Activated CD8-positive, alpha-beta T cell treated with anti-CD3 and anti-CD28 coated beads, Interleukin-2, amount 10 ng/mL, durations not matched to agents 7 days and 5 days (primary cell): ENCODE measurements at regions not wholly inside any gene's neighbourhood (a gene's known extent, or its start where the extent isn't known, plus 50 kb on each side); places are given as distances from the start of the nearest gene placed in this dataset.
"Not testable (repeated sequence)": the region's sequence is repeated elsewhere in the genome, so short reads cannot be mapped to it uniquely, and the experiment has no call there.

Experiments used
- ATAC-seq: fragments of 150-1000 bp; cut with Tn5 transposase; one replicate; pipeline ENCODE4 v1.10.0; 2021; ENCODE audit warnings: moderate library complexity
- CTCF ChIA-PET: fragments of 350-600 bp; sonication (Branson Sonifier 250); formaldehyde crosslinking; loops from one replicate; lab custom pipeline; 2021; ENCODE audit warnings: antibody characterized with exemption; lab: Charles Lee
- POLR2A ChIA-PET: fragments of 350-600 bp; sonication (Branson Sonifier 250); formaldehyde crosslinking; loops from one replicate; lab custom pipeline; 2021; ENCODE audit warnings: antibody characterized with exemption; lab: Charles Lee
- DNase-seq: peaks from one replicate; pipeline ENCODE4 v3.0.0-alpha.2; 2020
- H3K27ac Mint-ChIP-seq: one replicate; pipeline ENCODE4 v1.8.0; 2021; ENCODE audit warnings: mild to moderate bottlenecking, mixed read lengths
- H3K27me3 Mint-ChIP-seq: one replicate; pipeline ENCODE4 v1.8.0; 2021; ENCODE audit warnings: low read depth, mixed read lengths
- H3K36me3 Mint-ChIP-seq: one replicate; pipeline ENCODE4 v1.8.0; 2021; ENCODE audit warnings: low read depth, mixed read lengths
- H3K4me1 Mint-ChIP-seq: one replicate; pipeline ENCODE4 v1.8.0; 2021; ENCODE audit warnings: low read depth, mixed read lengths
- H3K4me3 Mint-ChIP-seq: one replicate; pipeline ENCODE4 v1.8.0; 2021; ENCODE audit warnings: mild to moderate bottlenecking, mixed read lengths
- H3K9me3 Mint-ChIP-seq: one replicate; pipeline ENCODE4 v1.8.0; 2022; ENCODE audit warnings: mixed read lengths; ENCODE audit not compliant: insufficient read depth

DNA sequence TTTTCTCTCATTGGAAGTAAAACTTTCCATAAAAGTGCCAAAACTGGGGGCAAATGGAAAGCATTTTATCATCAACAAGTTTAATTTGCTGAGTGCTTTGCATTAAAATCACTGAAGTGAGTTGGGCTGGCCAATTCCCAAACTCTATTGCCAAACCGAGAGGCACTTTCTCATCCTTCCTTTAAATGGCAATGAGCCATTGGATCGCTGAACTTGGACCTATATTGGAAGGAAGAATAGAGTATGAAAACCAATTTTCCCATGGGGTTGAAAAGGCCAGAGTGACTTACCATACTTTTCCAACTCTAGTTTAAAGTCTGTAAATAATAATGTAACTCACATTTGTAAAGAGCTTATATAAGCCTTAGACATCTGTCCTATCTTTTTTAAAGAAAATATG is 189.1 kb upstream of the C1orf87 start:
- Mint-ChIP-seq H3K4me3 (no peak overlapping the region), H3K36me3 (no peaks in the 10 kb centered on the region), H3K27me3 (no peaks in the 10 kb centered on the region), H3K4me1 (no peaks in the 10 kb centered on the region), H3K9me3 (no peaks in the 10 kb centered on the region), H3K27ac (no peak overlapping the region)
- ChIA-PET POLR2A (interaction anchor here (1.0 kb wide), 1 partner anchor 11 kb away, joined by 3 read pairs; no protein-coding TSS in a partner anchor), CTCF (no interaction called here)
- no peak for ATAC-seq
- DNase-seq = no peak

DNA sequence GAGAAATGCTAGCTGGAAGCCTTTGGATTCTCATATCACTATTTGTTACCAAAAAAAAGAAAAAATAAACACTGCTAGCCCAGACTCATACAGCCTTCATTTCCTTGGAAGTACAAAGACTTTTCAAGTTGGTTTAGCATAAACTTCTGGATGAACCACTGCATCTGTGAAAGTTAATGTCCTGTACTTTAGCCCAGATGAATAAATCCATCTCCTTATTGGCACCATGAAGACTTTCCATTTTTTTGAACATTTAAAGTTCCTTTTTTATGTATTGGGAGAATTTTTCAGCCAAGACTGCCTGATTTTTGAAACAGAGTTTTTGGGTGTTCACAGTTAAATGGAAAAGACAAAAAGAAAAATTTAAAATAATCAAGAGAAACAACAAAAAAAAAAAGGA is 184.0 kb upstream of the C1orf87 start:
- DNase-seq (no peak), ATAC-seq (no peak)
- Mint-ChIP-seq H3K9me3 (no peaks in the 10 kb centered on the region), H3K27ac (no peak overlapping the region), H3K36me3 (no peaks in the 10 kb centered on the region), H3K4me1 (no peaks in the 10 kb centered on the region), H3K4me3 (no peak overlapping the region), H3K27me3 (no peaks in the 10 kb centered on the region)
- POLR2A ChIA-PET = no interaction called here
- CTCF ChIA-PET = no interaction called here

DNA sequence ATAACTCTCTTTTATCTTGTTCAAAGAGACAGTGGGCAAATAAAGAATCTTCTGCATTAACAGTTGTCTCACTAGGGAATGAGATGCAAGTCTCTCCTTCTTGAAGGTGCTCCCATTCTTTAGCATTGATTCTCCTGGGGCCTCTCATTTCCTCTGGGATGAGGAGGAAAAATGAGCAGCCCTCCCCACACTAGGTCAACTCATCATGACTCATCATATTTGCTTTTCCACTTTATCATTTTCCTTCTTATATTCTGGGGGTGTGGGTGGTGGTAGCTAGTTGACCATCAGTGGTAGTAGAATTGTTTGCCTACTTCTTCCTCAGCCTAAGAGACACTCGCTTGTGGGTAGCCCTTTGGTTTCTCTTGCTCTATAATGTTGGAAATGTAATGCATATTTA is 182.0 kb upstream of the C1orf87 start:
- no peak for ATAC-seq
- Mint-ChIP-seq H3K27me3 (no peaks in the 10 kb centered on the region), H3K9me3 (no peaks in the 10 kb centered on the region), H3K4me3 (no peak overlapping the region), H3K4me1 (no peaks in the 10 kb centered on the region), H3K36me3 (no peaks in the 10 kb centered on the region), H3K27ac (no peak overlapping the region)
- ChIA-PET CTCF (no interaction called here), POLR2A (no interaction called here)
- DNase-seq = no peak

DNA sequence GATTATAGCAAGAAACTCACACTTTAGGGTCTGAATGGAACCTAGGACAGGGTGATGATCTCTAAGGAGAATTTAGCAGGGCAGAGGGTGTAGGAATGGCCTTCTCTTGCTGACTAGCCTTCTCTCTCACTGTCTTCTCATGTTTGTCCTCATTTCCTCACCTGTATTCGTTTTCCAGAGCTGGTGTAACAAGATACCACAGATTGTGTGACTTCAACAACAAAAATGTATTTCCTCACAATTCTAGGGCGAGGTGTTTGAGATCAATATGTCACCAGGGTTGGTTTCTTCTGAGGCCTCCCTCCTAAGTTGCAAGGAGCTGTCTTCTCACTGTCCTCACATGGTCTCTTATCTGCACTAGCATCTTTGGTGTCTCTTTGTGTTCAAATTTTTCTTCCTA is 177.9 kb upstream of the C1orf87 start:
- DNase-seq (no peak), ATAC-seq (no peak)
- H3K27ac Mint-ChIP-seq = no peak overlapping the region
- H3K4me3 Mint-ChIP-seq = no peak overlapping the region
- no peaks in the 10 kb centered on the region for H3K4me1 Mint-ChIP-seq
- no peaks in the 10 kb centered on the region for H3K36me3 Mint-ChIP-seq
- POLR2A ChIA-PET = no interaction called here
- CTCF ChIA-PET = no interaction called here
- no peaks in the 10 kb centered on the region for H3K27me3 Mint-ChIP-seq
- no peaks in the 10 kb centered on the region for H3K9me3 Mint-ChIP-seq

DNA sequence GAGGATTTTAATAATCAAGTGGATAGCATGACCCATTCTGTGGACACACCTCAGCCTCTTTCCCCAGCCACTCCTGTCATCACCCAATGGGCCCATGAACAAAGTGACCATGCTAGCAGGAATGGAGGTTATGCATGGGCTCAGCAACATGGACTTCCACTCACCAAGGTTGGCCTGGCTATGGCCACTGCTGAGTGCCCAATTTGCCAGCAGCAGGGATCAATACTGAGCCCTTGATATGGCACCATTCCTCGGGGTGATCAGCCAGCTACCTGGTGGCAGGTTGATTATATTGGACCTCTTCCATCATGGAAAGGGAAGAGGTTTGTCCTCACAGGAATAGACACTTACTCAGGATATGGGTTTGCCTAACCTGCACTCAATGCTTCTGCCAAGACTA is 173.9 kb upstream of the C1orf87 start:
- DNase-seq, ATAC-seq, POLR2A ChIA-PET, H3K27me3 Mint-ChIP-seq, H3K9me3 Mint-ChIP-seq, H3K36me3 Mint-ChIP-seq, H3K27ac Mint-ChIP-seq, H3K4me1 Mint-ChIP-seq, CTCF ChIA-PET, H3K4me3 Mint-ChIP-seq: not testable (repeated sequence)

DNA sequence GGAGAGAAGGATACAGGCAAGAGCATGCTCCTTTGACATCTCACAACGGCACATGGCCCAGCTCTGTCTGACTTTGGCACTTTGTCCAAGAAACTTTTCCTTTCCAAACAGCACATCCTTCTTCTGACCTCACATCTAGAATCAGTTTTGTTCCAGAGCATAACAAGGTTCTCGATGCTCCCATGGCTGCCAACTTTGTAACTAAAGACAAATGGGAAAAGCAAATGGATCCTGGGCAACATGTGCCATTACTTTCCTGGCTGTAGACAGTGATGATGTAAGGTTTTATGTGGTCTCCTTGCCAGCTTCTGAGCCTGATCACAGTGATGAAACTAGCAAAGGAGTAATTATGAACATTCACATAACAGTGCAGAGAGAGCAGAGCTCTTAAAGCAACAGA is 171.8 kb upstream of the C1orf87 start:
- ChIA-PET CTCF (no interaction called here), POLR2A (no interaction called here)
- Mint-ChIP-seq H3K4me1 (no peaks in the 10 kb centered on the region), H3K9me3 (no peaks in the 10 kb centered on the region), H3K27me3 (no peaks in the 10 kb centered on the region), H3K27ac (no peak overlapping the region), H3K36me3 (no peaks in the 10 kb centered on the region), H3K4me3 (no peak overlapping the region)
- ATAC-seq (no peak), DNase-seq (no peak)

DNA sequence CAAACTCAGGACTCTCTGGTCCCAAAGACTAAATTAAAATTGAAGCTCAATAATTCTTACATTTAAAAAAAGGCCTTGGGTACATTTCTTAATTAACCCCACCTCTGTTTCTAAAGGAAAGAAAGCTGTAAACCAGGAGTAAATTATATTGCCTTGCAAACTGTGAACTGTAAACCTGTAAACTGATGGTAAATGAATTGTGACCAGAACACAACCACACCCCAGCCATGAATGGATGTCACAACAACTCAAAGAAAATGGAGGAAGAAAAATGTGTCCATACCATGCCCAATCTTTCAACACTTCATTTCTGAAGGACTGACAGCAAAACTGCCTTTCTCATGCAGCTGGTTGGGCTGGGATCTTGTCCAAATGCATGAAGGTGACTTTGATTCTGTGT is 171.3 kb upstream of the C1orf87 start:
- DNase-seq = no peak
- Mint-ChIP-seq H3K36me3 (no peaks in the 10 kb centered on the region), H3K4me1 (no peaks in the 10 kb centered on the region), H3K4me3 (no peak overlapping the region), H3K9me3 (no peaks in the 10 kb centered on the region), H3K27ac (no peak overlapping the region), H3K27me3 (no peaks in the 10 kb centered on the region)
- ATAC-seq = no peak
- ChIA-PET POLR2A (no interaction called here), CTCF (no interaction called here)

DNA sequence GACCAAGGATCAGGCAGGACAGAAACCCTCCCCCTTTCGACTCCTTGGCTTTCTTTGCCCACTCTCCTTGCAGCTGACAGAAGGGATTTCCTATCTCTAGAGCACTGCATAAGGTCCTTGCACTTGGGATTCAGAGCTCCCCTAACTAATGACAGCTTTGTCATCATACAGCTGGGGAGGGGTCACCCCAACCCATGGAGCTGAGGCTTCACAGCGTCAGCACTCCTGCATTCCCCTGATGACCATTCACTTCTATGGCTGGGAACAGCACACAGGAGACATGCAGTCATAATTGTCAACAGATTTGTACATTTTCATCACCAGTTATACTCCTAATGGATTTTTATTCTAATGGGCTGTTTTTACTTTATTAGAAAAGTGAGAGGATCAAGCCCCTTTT is 161.7 kb upstream of the C1orf87 start:
- Mint-ChIP-seq H3K36me3 (no peaks in the 10 kb centered on the region), H3K9me3 (no peaks in the 10 kb centered on the region), H3K4me1 (no peaks in the 10 kb centered on the region), H3K27me3 (no peaks in the 10 kb centered on the region), H3K27ac (no peak overlapping the region), H3K4me3 (no peak overlapping the region)
- CTCF ChIA-PET = no interaction called here
- POLR2A ChIA-PET = no interaction called here
- ATAC-seq (no peak), DNase-seq (no peak)

DNA sequence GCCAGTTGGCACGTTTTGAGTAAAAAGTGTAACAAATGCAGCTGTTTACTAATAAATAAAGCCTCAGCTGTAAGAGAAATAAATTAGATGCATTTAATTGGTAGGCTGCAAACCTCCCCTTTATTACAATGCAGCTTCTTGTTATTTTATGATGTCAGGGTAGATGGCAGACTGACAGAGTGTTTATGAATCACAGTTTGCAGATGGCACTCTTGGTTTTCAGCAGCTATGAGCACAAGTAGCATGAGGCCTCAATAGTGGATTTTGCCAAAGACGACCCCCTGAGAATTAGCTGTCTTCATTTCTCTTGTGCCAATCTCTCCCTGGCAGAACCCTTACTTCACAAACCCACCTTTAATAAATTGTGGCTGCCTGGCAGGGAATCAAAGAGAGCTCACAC is 161.2 kb upstream of the C1orf87 start:
- no peaks in the 10 kb centered on the region for H3K36me3 Mint-ChIP-seq
- ChIA-PET POLR2A (no interaction called here), CTCF (no interaction called here)
- H3K9me3 Mint-ChIP-seq = no peaks in the 10 kb centered on the region
- H3K27ac Mint-ChIP-seq = no peak overlapping the region
- no peaks in the 10 kb centered on the region for H3K27me3 Mint-ChIP-seq
- no peak overlapping the region for H3K4me3 Mint-ChIP-seq
- no peaks in the 10 kb centered on the region for H3K4me1 Mint-ChIP-seq
- ATAC-seq (no peak), DNase-seq (no peak)

DNA sequence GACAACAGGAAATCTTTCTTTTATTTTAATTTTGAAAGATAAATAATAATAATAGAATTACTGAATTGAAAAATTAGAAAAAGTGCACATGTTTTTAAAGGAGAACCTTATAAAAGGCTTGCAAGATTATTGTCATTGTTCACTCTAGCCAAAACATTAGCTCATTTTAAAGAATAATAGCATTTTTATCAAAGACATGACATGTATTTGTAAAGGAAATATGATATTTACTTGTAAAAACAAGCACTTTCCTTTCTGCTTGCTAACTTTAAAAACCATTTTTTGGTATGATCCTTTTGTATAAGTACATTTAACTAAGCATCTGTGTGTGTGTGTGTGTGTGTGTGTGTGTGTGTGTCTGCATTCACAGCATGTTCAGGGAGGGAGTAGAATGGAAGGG is 156.3 kb upstream of the C1orf87 start:
- H3K4me3 Mint-ChIP-seq = no peak overlapping the region
- no peaks in the 10 kb centered on the region for H3K36me3 Mint-ChIP-seq
- DNase-seq = no peak
- H3K27ac Mint-ChIP-seq = no peak overlapping the region
- H3K9me3 Mint-ChIP-seq = no peaks in the 10 kb centered on the region
- ATAC-seq = no peak
- no peaks in the 10 kb centered on the region for H3K4me1 Mint-ChIP-seq
- ChIA-PET CTCF (no interaction called here), POLR2A (no interaction called here)
- H3K27me3 Mint-ChIP-seq = no peaks in the 10 kb centered on the region

DNA sequence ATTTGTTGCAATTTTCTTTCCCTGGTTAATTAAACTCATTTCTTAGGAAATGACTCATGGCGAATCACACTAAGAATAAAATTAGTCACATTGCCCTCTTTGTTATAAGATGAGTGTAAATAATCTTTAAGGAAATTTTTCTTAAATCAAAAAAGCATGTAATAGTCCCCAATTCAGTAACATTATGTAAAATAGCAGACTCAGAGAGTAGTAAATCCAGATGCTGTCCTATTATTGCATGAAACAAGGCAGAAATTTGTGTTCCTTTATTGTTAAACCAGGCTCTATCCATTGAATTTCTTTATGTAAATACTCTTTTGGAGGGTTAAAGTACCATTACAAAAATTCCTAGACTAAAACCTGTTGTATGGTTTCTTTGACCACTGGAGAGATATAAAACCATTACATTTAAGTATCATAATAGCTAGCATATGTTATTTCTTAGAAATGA is 154.5 kb upstream of the C1orf87 start:
- POLR2A ChIA-PET = no interaction called here
- H3K27ac Mint-ChIP-seq = no peak overlapping the region
- no peaks in the 10 kb centered on the region for H3K4me1 Mint-ChIP-seq
- no peaks in the 10 kb centered on the region for H3K9me3 Mint-ChIP-seq
- CTCF ChIA-PET = no interaction called here
- no peaks in the 10 kb centered on the region for H3K27me3 Mint-ChIP-seq
- H3K4me3 Mint-ChIP-seq = no peak overlapping the region
- DNase-seq (no peak), ATAC-seq (no peak)
- no peaks in the 10 kb centered on the region for H3K36me3 Mint-ChIP-seq

DNA sequence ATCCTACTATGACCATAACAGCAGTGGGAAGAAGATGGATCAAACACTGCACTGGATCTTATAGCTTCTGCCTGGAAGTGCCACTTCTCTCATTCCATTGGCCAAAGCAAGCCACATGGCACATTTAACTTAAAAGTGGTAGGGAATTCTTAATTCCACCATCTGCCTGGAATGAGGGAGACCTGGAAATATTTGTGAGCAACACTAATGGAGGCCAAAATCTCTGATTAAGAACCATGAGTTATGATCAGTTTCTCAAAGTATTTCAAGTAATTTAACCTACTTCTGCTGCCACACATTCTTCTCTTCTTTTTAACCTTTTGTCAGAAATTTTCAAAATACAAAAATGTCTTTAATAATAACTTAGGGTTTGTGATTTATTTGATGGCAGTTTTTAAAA is 154.0 kb upstream of the C1orf87 start:
- DNase-seq (no peak), ATAC-seq (no peak)
- no peaks in the 10 kb centered on the region for H3K9me3 Mint-ChIP-seq
- no peaks in the 10 kb centered on the region for H3K27me3 Mint-ChIP-seq
- no peak overlapping the region for H3K4me3 Mint-ChIP-seq
- H3K36me3 Mint-ChIP-seq = no peaks in the 10 kb centered on the region
- no peak overlapping the region for H3K27ac Mint-ChIP-seq
- ChIA-PET CTCF (no interaction called here), POLR2A (no interaction called here)
- H3K4me1 Mint-ChIP-seq = no peaks in the 10 kb centered on the region

DNA sequence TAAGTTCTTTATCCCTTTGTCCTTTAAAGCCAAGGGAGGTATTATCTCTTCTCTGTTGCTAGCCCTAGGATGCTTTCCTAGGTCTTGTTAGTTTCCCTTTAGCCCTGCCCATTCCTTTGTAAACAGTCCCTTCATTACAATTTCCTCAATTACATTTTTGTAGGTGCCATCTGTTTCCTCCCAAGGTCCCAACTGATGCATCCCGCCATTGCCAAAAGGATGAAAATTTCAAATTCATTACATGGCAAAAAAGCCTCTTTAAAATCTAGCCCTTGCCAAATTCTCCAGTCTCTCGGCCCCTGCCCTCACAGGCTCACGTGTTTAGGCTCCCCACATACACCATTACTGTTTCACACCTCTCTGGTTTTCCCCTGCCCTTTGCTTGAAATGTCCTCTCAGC is 151.9 kb upstream of the C1orf87 start:
- no peaks in the 10 kb centered on the region for H3K9me3 Mint-ChIP-seq
- no peak overlapping the region for H3K27ac Mint-ChIP-seq
- ChIA-PET CTCF (no interaction called here), POLR2A (no interaction called here)
- ATAC-seq = no peak
- no peaks in the 10 kb centered on the region for H3K4me1 Mint-ChIP-seq
- H3K36me3 Mint-ChIP-seq = no peaks in the 10 kb centered on the region
- DNase-seq = no peak
- H3K27me3 Mint-ChIP-seq = no peaks in the 10 kb centered on the region
- no peak overlapping the region for H3K4me3 Mint-ChIP-seq
